Thyroid gland (tissue), 4 donors: ENCODE measurements at regions not wholly inside any gene's neighbourhood (a gene's known extent, or its start where the extent isn't known, plus 50 kb on each side); places are given as distances from the start of the nearest gene placed in this dataset.
"Not testable (repeated sequence)": the region's sequence is repeated elsewhere in the genome, so short reads cannot be mapped to it uniquely, and the experiment has no call there.

Source experiments
- DNase-seq, 2 donors: peaks; one replicate each; pipeline ENCODE4 v3.0.0-alpha.2; 2019
- H3K27ac ChIP-seq, 3 donors: fragments of 200-600 bp; sonication (generic); 1 replicate in 2 of 3; 2 replicates in 1 of 3; pipeline ENCODE4 v1.5.1; 2016 to 2019; ENCODE audit warnings: mild to moderate bottlenecking in 1 of 3, moderate library complexity in 1 of 3
- H3K27me3 ChIP-seq: fragments of 200-600 bp; sonication (generic); one replicate; pipeline ENCODE4 v1.5.1; 2019
- H3K36me3 ChIP-seq, 2 donors: fragments of 200-600 bp; sonication (generic); one replicate each; pipeline ENCODE4 v1.5.1; 2016 to 2019
- H3K4me1 ChIP-seq, 2 donors: fragments of 200-600 bp; sonication (generic); one replicate each; pipeline ENCODE4 v1.5.1; 2017 to 2019
- H3K4me3 ChIP-seq, 3 donors: fragments of 200-600 bp; sonication (generic); replicated peaks in 1 of 3; 1 replicate in 2 of 3; 2 replicates in 1 of 3; pipeline ENCODE4 v1.5.1; 2016; ENCODE audit warnings: mild to moderate bottlenecking in 1 of 3
- H3K9me3 ChIP-seq: fragments of 200-600 bp; sonication (generic); one replicate; pipeline ENCODE4 v1.5.1; 2017
- POLR2A ChIP-seq, 2 donors: fragments of 450-650 bp; IDR thresholded peaks; one replicate each; pipeline ENCODE4 v1.6.1; 2017; ENCODE audit warnings: antibody characterized with exemption in 2 of 2, mild to moderate bottlenecking in 2 of 2, moderate library complexity in 1 of 2
- WGBS, 2 donors: methylation state at CpG; one replicate each; pipeline ENCODE4 v1.1.5; 2017; 5-methylcytosine and 5-hydroxymethylcytosine counted together
- intact Hi-C: fragments of 100-400 bp; cut with DNase I; formaldehyde crosslinking; loops from one replicate; pipeline ENCODE4 v1.15.1; 2023
- TF ChIP-seq, protein P1 (sequence below), 6 experiments: fragments of 200-600 bp in 3 of 6; fragments of 450-650 bp in 3 of 6; sonication (generic) in 3 of 6; IDR thresholded peaks; one replicate each; pipeline ENCODE4 v1.5.1; 2016 to 2019; ENCODE audit warnings: antibody characterized with exemption in 6 of 6, mild to moderate bottlenecking in 2 of 6, inconsistent platforms in 1 of 6, moderate library complexity in 1 of 6

DNA sequence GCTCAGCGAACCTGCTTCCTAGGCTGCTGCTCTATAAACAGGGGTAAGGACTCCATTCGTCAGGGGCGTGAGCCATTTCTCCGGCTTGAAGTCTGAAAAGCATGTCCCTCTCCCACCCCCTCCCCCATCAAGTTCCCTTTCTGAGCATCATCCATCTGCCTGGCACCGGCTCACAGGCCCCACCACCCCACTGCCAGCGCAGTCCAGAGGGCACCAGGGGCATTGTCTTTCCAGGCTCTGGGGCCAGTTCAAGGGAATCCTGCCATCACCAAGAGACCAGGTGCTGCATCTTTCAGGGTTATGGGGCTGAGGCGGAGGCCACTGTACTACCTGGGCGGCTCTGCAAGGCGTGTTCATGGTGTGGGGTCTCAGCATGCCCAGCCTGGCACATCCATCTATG is 64.7 kb upstream of the EDAR start:
- DNase-seq, result no peak
- H3K4me1 ChIP-seq, result no peaks in the 10 kb centered on the region
- 92 to 95% methylated on average over 9 of the region's 9 CpGs for WGBS, 2 donors
- no peaks in the 10 kb centered on the region for H3K36me3 ChIP-seq
- H3K27ac ChIP-seq, result no peak overlapping the region
- no peak overlapping the region for H3K4me3 ChIP-seq
- intact Hi-C loops, result no loop called here
- H3K9me3 ChIP-seq, result no peaks in the 10 kb centered on the region
- no peak for TF ChIP-seq POLR2A (IDR thresholded peaks at IDR 0.05)
- TF ChIP-seq, protein P1, sequence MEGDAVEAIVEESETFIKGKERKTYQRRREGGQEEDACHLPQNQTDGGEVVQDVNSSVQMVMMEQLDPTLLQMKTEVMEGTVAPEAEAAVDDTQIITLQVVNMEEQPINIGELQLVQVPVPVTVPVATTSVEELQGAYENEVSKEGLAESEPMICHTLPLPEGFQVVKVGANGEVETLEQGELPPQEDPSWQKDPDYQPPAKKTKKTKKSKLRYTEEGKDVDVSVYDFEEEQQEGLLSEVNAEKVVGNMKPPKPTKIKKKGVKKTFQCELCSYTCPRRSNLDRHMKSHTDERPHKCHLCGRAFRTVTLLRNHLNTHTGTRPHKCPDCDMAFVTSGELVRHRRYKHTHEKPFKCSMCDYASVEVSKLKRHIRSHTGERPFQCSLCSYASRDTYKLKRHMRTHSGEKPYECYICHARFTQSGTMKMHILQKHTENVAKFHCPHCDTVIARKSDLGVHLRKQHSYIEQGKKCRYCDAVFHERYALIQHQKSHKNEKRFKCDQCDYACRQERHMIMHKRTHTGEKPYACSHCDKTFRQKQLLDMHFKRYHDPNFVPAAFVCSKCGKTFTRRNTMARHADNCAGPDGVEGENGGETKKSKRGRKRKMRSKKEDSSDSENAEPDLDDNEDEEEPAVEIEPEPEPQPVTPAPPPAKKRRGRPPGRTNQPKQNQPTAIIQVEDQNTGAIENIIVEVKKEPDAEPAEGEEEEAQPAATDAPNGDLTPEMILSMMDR (IDR thresholded peaks at IDR 0.05), result no peak
- H3K27me3 ChIP-seq, result no peaks in the 10 kb centered on the region

DNA sequence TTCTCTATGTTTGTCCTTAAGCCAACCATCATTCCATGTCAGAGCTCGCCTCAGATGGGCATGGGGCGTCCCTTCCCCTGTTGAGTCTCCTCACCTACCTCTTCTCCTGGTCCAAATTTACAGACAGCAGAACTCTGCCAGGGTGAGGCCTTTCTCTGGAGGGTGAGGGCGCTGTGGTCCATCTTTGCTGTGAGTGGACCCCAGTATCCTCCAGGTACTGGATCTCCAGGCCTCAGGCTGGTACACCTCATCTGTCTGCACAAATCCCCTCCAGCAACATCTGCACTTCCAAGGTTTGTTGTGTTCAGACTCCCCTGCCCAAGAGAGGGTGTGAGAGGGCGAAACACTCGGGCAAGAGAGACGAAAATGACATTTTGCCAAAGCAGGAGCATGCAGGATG is 63.9 kb upstream of the EDAR start:
- Histone ChIP-seq H3K9me3 (no peaks in the 10 kb centered on the region), H3K27ac (no peak overlapping the region), H3K4me3 (no peak overlapping the region), H3K36me3 (no peaks in the 10 kb centered on the region), H3K4me1 (no peaks in the 10 kb centered on the region), H3K27me3 (no peaks in the 10 kb centered on the region)
- DNase-seq, result no peak
- WGBS, 2 donors, result 92 to 97% methylated on average over 6 of the region's 6 CpGs
- intact Hi-C loops, result no loop called here
- TF ChIP-seq, protein P1 (IDR thresholded peaks at IDR 0.05), result no peak
- TF ChIP-seq POLR2A (IDR thresholded peaks at IDR 0.05), result no peak

DNA sequence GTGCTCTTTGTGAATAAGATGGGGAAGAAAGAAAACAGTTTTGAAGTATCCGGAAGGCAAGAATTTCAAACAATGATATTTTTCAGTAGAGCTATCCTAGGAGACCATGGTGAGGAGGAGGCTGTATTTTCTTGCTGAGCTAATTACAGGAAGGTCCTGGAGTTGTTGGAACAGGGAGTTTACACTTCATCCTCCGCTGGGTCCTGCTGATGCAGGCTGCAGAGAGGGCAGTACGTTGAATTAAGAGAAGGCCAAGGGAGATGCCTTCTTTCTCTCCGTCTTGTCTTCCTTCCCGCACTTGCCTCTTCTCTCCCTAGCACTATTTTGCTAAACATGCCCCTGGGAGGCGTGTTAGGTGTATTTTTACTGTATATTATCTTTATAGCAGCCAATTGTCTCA is 60.0 kb upstream of the EDAR start:
- 84 to 90% methylated on average over 6 of the region's 6 CpGs for WGBS, 2 donors
- no peak overlapping the region for H3K27ac ChIP-seq
- H3K9me3 ChIP-seq, result no peaks in the 10 kb centered on the region
- H3K27me3 ChIP-seq, result no peaks in the 10 kb centered on the region
- no peaks in the 10 kb centered on the region for H3K4me1 ChIP-seq
- no peak for DNase-seq
- no peaks in the 10 kb centered on the region for H3K36me3 ChIP-seq
- intact Hi-C loops, result no loop called here
- TF ChIP-seq, protein P1 (IDR thresholded peaks at IDR 0.05), result no peak
- TF ChIP-seq POLR2A (IDR thresholded peaks at IDR 0.05), result no peak
- no peak overlapping the region for H3K4me3 ChIP-seq

GRCh38 chr2:109048163-109048562 is 59.1 kb upstream of the EDAR start:
- no peaks in the 10 kb centered on the region for H3K27me3 ChIP-seq
- no peak overlapping the region for H3K4me3 ChIP-seq
- TF ChIP-seq, protein P1 (IDR thresholded peaks at IDR 0.05), result no peak
- no peak for TF ChIP-seq POLR2A (IDR thresholded peaks at IDR 0.05)
- H3K27ac ChIP-seq, result no peak overlapping the region
- H3K4me1 ChIP-seq, result no peaks in the 10 kb centered on the region
- DNase-seq, result no peak
- H3K9me3 ChIP-seq, result no peaks in the 10 kb centered on the region
- intact Hi-C loops, result no loop called here
- 86 to 89% methylated on average over 1 of the region's 1 CpG for WGBS, 2 donors
- no peaks in the 10 kb centered on the region for H3K36me3 ChIP-seq

- intact Hi-C loops, result not testable (repeated sequence)
- WGBS, 2 donors, result 92 to 95% methylated on average over 5 of the region's 5 CpGs
Measured at GRCh38 chr2:109047569-109047968, 58.5 kb upstream of the EDAR start.

DNA sequence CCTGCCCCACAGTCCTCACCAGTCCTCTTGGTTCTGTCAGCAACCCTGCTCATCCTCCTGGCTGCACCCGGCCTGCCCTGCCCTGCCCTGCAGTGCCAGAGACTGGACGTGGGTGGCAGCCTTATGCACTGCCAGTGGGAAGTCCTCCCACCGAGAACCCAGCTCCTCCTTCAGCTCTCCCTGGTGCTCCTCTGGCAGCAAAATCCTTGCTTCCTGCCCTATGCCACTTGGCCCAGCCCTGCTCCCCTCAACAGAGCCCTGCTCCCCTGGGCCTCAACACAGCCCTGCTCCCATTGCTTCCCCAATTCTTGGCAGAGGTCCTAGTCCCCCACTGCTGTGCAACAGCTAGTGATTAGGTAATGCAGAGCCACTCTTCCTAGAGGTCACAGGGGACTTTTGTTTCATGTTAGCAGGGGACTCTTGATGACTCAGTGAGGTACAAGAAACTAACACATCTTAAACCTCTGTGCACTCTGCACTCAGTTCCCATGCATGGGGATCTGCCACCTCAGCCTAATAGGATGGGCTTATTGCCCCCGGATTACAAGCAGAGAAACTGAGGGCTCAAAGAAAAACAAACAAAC is 58.0 kb upstream of the EDAR start:
- no peak for DNase-seq
- Histone ChIP-seq H3K36me3 (no peaks in the 10 kb centered on the region), H3K4me3 (no peak overlapping the region), H3K27me3 (no peaks in the 10 kb centered on the region), H3K4me1 (no peaks in the 10 kb centered on the region), H3K27ac (no peak overlapping the region), H3K9me3 (no peaks in the 10 kb centered on the region)
- intact Hi-C loops, result no loop called here
- TF ChIP-seq, protein P1 (IDR thresholded peaks at IDR 0.05), result no peak
- TF ChIP-seq POLR2A (IDR thresholded peaks at IDR 0.05), result no peak
- 72 to 73% methylated on average over 2 to 4 of the region's 4 CpGs for WGBS, 2 donors

More at GRCh38 chr2:109047569-109047968, 58.5 kb upstream of the EDAR start:
- not testable (repeated sequence) for H3K27ac ChIP-seq, H3K4me1 ChIP-seq, H3K27me3 ChIP-seq, H3K36me3 ChIP-seq, DNase-seq, H3K9me3 ChIP-seq, H3K4me3 ChIP-seq
